Lower leg skin (tissue), 3 donors: ENCODE measurements at regions not wholly inside any gene's neighbourhood (a gene's known extent, or its start where the extent isn't known, plus 50 kb on each side); places are given as distances from the start of the nearest gene placed in this dataset.

Source experiments
- CTCF ChIP-seq, 3 donors: fragments of 450-650 bp; IDR thresholded peaks; one replicate each; pipeline ENCODE4 v1.5.1; 2016; ENCODE audit warnings: antibody characterized with exemption in 3 of 3, mild to moderate bottlenecking in 3 of 3, moderate library complexity in 2 of 3
- POLR2A ChIP-seq, 2 donors: fragments of 450-650 bp; IDR thresholded peaks; one replicate each; pipeline ENCODE4 v1.6.1; 2016 to 2017; ENCODE audit warnings: antibody characterized with exemption in 2 of 2, mild to moderate bottlenecking in 1 of 2, moderate library complexity in 1 of 2

- TF ChIP-seq CTCF (IDR thresholded peaks at IDR 0.05): no peak
- no peak for TF ChIP-seq POLR2A (IDR thresholded peaks at IDR 0.05)
These were observed 247.7 kb upstream of the EDIL3 start for GRCh38 chr5:84632418-84632817.
